ENCODE measurements at regions not wholly inside any gene's neighbourhood (a gene's known extent, or its start where the extent isn't known, plus 50 kb on each side); places are given as distances from the start of the nearest gene placed in this dataset.
"Not testable (repeated sequence)": the region's sequence is repeated elsewhere in the genome, so short reads cannot be mapped to it uniquely, and the experiment has no call there.

GRCh38 chr15:81828135-81828534 lies 217.7 kb downstream of the MEX3B start:
- intact Hi-C loops (cut with micrococcal nuclease) = no loop called here
- Mint-ChIP-seq H3K36me3 (ENCODE audit: low read depth) (no peaks in the 10 kb centered on the region), H3K27me3 (no peaks in the 10 kb centered on the region), H3K9me3 (no peaks in the 10 kb centered on the region), H3K27ac (no peak overlapping the region), H3K4me3 (no peak overlapping the region), H3K4me1 (ENCODE audit: low read depth) (no peaks in the 10 kb centered on the region)

GRCh38 chr15:81825136-81825535 lies 220.7 kb downstream of the MEX3B start:
- no peaks in the 10 kb centered on the region for H3K27me3 Mint-ChIP-seq
- H3K36me3 Mint-ChIP-seq (ENCODE audit: low read depth) = no peaks in the 10 kb centered on the region
- H3K4me3 Mint-ChIP-seq = no peak overlapping the region
- H3K27ac Mint-ChIP-seq = no peak overlapping the region
- intact Hi-C loops (cut with micrococcal nuclease) = no loop called here
- no peaks in the 10 kb centered on the region for H3K4me1 Mint-ChIP-seq (ENCODE audit: low read depth)
- no peaks in the 10 kb centered on the region for H3K9me3 Mint-ChIP-seq

DNA sequence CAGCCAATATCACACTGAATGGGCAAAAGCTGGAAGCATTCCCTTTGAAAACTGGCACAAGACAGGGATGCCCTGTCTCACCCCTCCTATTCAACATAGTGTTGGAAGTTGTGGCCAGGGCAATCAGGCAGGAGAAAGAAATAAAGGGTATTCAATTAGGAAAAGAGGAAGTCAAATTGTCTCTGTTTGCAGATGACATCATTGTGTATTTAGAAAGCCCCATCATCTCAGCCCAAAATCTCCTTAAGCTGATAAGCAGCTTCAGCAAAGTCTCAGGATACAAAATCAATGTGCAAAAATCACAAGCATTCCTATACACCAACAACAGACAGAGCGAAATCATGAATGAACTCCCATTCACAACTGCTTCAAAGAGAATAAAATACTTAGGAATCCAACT lies 223.2 kb downstream of the MEX3B start:
- H3K27me3 Mint-ChIP-seq; H3K9me3 Mint-ChIP-seq; H3K4me3 Mint-ChIP-seq; H3K27ac Mint-ChIP-seq; H3K4me1 Mint-ChIP-seq (ENCODE audit: low read depth); H3K36me3 Mint-ChIP-seq (ENCODE audit: low read depth); intact Hi-C loops (cut with micrococcal nuclease): not testable (repeated sequence)

DNA sequence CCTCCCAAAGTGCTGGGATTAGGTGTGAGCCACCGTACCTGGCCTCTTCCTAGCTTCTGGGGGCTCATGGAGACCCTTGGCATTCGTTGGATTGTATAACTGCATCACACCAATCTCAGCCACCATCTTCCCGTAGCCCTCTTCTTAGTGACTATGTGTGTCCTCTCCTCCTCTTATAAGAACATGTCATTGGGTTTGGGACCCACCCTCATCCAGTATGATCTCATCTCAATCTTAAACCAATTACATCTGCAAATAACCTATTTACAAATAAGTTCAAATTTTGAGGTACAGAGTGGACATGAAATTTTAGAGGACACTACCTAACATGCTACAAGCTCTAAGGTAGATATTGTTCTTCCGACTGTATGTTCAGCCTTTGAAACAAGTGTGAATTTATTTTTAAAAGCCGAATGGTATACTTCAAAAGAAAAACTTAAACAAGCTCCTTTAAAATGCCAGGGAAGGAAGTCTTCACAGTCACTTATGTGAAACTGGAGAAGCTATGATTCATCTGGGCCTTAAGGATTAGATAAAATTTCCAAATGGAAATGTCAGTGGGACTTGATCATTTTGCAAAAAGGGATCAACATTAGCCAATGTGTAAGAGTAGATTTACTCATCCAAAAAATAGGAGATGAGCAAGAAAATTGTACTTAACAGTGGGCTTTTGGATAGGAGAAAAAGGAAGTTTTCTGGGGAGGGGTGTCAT lies 225.7 kb downstream of the MEX3B start:
- H3K4me3 Mint-ChIP-seq = no peak overlapping the region
- no peak overlapping the region for H3K27ac Mint-ChIP-seq
- H3K9me3 Mint-ChIP-seq = no peaks in the 10 kb centered on the region
- H3K4me1 Mint-ChIP-seq (ENCODE audit: low read depth) = no peaks in the 10 kb centered on the region
- no peaks in the 10 kb centered on the region for H3K27me3 Mint-ChIP-seq
- no peaks in the 10 kb centered on the region for H3K36me3 Mint-ChIP-seq (ENCODE audit: low read depth)
- intact Hi-C loops (cut with micrococcal nuclease) = no loop called here

DNA sequence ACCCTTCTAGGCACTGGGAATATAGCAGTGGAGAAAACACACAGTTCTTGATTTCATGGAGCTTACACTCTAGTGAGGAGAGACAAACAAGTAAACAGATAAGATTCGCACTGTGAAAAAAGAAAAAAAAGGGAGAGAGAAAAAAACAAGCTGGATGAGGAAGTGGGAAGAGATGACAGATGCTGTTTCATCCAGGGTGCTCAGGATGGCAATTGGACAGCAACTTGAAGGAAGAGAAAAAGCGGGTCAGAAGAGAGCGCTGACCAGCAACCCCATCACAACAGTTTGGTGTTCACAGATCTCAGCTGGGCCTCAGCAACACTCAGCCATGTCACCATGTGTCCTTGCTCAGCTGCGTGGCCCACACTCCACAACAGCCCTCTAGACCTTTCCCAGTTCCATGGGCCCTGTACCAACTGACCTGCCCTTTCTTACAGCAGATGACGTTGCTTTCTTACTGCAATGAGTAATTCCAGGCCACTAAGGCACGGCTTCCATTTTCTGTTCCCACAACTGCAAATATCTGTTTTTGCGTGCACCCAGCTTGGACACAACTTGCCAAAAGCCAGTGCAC lies 230.8 kb downstream of the MEX3B start:
- Mint-ChIP-seq H3K27me3 (no peaks in the 10 kb centered on the region), H3K4me3 (no peak overlapping the region), H3K4me1 (ENCODE audit: low read depth) (no peaks in the 10 kb centered on the region), H3K36me3 (ENCODE audit: low read depth) (no peaks in the 10 kb centered on the region), H3K9me3 (no peaks in the 10 kb centered on the region), H3K27ac (no peak overlapping the region)
- intact Hi-C loops (cut with micrococcal nuclease) = no loop called here

- intact Hi-C loops (cut with micrococcal nuclease) = no loop called here
- Mint-ChIP-seq H3K36me3 (ENCODE audit: low read depth) (no peaks in the 10 kb centered on the region), H3K27ac (no peak overlapping the region), H3K27me3 (no peaks in the 10 kb centered on the region), H3K4me3 (no peak overlapping the region), H3K4me1 (ENCODE audit: low read depth) (no peaks in the 10 kb centered on the region), H3K9me3 (no peaks in the 10 kb centered on the region)
These were observed 232.6 kb downstream of the MEX3B start for GRCh38 chr15:81813215-81813614.

GRCh38 chr15:81812456-81812855 lies 233.4 kb downstream of the MEX3B start:
- H3K27me3 Mint-ChIP-seq = no peaks in the 10 kb centered on the region
- intact Hi-C loops (cut with micrococcal nuclease) = no loop called here
- H3K4me3 Mint-ChIP-seq = no peak overlapping the region
- no peaks in the 10 kb centered on the region for H3K4me1 Mint-ChIP-seq (ENCODE audit: low read depth)
- H3K27ac Mint-ChIP-seq = no peak overlapping the region
- H3K9me3 Mint-ChIP-seq = no peaks in the 10 kb centered on the region
- no peaks in the 10 kb centered on the region for H3K36me3 Mint-ChIP-seq (ENCODE audit: low read depth)

GRCh38 chr15:81811736-81812135 lies 234.1 kb downstream of the MEX3B start:
- no peaks in the 10 kb centered on the region for H3K9me3 Mint-ChIP-seq
- intact Hi-C loops (cut with micrococcal nuclease) = no loop called here
- H3K27ac Mint-ChIP-seq = no peak overlapping the region
- no peaks in the 10 kb centered on the region for H3K4me1 Mint-ChIP-seq (ENCODE audit: low read depth)
- no peaks in the 10 kb centered on the region for H3K27me3 Mint-ChIP-seq
- no peak overlapping the region for H3K4me3 Mint-ChIP-seq
- no peaks in the 10 kb centered on the region for H3K36me3 Mint-ChIP-seq (ENCODE audit: low read depth)

GRCh38 chr15:81809543-81809942 lies 236.3 kb downstream of the MEX3B start:
- Mint-ChIP-seq H3K27ac (no peak overlapping the region), H3K4me3 (no peak overlapping the region), H3K27me3 (no peaks in the 10 kb centered on the region), H3K36me3 (ENCODE audit: low read depth) (no peaks in the 10 kb centered on the region), H3K9me3 (no peaks in the 10 kb centered on the region), H3K4me1 (ENCODE audit: low read depth) (no peaks in the 10 kb centered on the region)
- intact Hi-C loops (cut with micrococcal nuclease) = no loop called here

DNA sequence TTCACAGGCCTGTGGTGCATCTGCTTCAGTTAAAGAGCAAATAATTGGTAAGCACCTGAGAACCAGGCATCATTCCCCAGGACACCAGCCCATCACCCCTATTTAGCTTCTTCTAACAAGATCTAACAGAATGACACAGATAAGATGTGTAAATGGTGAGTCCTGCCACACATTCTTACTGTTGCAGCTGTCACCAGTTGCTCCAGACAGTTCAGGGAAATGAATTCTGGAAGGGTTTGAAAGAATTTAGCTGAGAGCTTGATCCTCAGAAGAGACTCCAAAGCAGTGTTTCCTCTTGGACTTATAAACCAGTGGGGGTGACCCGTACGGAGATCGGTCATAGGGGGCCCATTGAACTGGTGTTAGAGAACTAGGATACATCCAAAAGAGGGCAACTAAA lies 238.0 kb downstream of the MEX3B start:
- H3K27me3 Mint-ChIP-seq = no peaks in the 10 kb centered on the region
- H3K36me3 Mint-ChIP-seq (ENCODE audit: low read depth) = no peaks in the 10 kb centered on the region
- H3K4me1 Mint-ChIP-seq (ENCODE audit: low read depth) = no peaks in the 10 kb centered on the region
- H3K27ac Mint-ChIP-seq = no peak overlapping the region
- no peak overlapping the region for H3K4me3 Mint-ChIP-seq
- intact Hi-C loops (cut with micrococcal nuclease) = no loop called here
- no peaks in the 10 kb centered on the region for H3K9me3 Mint-ChIP-seq

DNA sequence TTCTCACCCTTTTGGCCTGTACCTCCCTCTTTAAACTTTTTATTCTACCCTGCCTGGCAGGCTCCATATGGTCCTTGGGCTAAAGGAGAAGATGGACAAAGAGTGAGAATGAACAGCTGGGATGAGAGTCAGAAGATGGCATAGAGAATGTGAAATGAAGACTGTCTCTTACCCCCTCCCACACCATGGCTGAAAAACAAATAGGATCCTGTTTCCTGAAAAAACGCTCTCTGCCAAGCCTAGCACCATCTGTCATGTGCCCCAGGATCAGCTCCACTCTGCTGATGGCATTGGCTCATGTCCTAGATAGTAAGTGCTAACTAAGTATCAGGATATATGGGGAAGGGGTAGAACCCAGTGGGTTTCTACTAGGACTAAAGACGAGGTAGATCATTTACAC lies 238.6 kb downstream of the MEX3B start:
- H3K36me3 Mint-ChIP-seq (ENCODE audit: low read depth) = no peaks in the 10 kb centered on the region
- no peaks in the 10 kb centered on the region for H3K27me3 Mint-ChIP-seq
- no peak overlapping the region for H3K27ac Mint-ChIP-seq
- no peaks in the 10 kb centered on the region for H3K9me3 Mint-ChIP-seq
- intact Hi-C loops (cut with micrococcal nuclease) = no loop called here
- H3K4me1 Mint-ChIP-seq (ENCODE audit: low read depth) = no peaks in the 10 kb centered on the region
- no peak overlapping the region for H3K4me3 Mint-ChIP-seq

GRCh38 chr15:81795899-81796298 lies 249.9 kb downstream of the MEX3B start:
- Mint-ChIP-seq H3K9me3 (no peaks in the 10 kb centered on the region), H3K4me1 (ENCODE audit: low read depth) (no peaks in the 10 kb centered on the region), H3K27me3 (no peaks in the 10 kb centered on the region), H3K36me3 (ENCODE audit: low read depth) (no peaks in the 10 kb centered on the region), H3K27ac (no peak overlapping the region), H3K4me3 (no peak overlapping the region)
- intact Hi-C loops (cut with micrococcal nuclease) = no loop called here

DNA sequence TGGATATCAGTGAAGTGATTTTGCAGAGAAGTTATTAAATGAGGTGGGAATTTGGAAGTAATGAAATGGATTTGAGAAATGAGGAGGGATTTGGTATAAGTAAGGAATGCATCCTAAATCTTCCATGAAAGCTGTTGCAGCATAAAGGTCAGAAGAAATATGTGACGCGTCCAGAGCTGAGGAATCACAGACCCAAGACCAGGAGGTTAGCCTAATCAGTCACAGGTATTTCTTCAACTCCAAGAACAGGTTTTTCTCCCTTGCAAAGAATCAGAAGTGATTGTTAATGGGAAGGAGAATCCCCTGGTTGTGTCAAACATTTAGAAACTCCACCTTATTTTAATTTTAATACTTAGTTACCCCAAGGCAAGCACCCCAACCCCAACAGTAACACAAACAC lies 253.2 kb downstream of the MEX3B start:
- no peaks in the 10 kb centered on the region for H3K27me3 Mint-ChIP-seq
- H3K4me3 Mint-ChIP-seq = no peak overlapping the region
- intact Hi-C loops (cut with micrococcal nuclease) = no loop called here
- H3K4me1 Mint-ChIP-seq (ENCODE audit: low read depth) = no peaks in the 10 kb centered on the region
- H3K36me3 Mint-ChIP-seq (ENCODE audit: low read depth) = no peaks in the 10 kb centered on the region
- no peak overlapping the region for H3K27ac Mint-ChIP-seq
- H3K9me3 Mint-ChIP-seq = no peaks in the 10 kb centered on the region

GRCh38 chr15:81791322-81791721 lies 254.5 kb downstream of the MEX3B start:
- H3K4me3 Mint-ChIP-seq; H3K27ac Mint-ChIP-seq; H3K36me3 Mint-ChIP-seq (ENCODE audit: low read depth); intact Hi-C loops (cut with micrococcal nuclease); H3K9me3 Mint-ChIP-seq; H3K27me3 Mint-ChIP-seq; H3K4me1 Mint-ChIP-seq (ENCODE audit: low read depth): not testable (repeated sequence)

- Mint-ChIP-seq H3K36me3 (ENCODE audit: low read depth) (no peaks in the 10 kb centered on the region), H3K4me3 (no peak overlapping the region), H3K4me1 (ENCODE audit: low read depth) (no peaks in the 10 kb centered on the region), H3K9me3 (no peaks in the 10 kb centered on the region), H3K27ac (no peak overlapping the region), H3K27me3 (no peaks in the 10 kb centered on the region)
- intact Hi-C loops (cut with micrococcal nuclease) = no loop called here
These were observed 256.4 kb downstream of the MEX3B start for GRCh38 chr15:81789403-81789802.

Measured in dendritic cell treated with granulocyte-macrophage colony-stimulating factor and Interleukin-4, amounts not matched to agents 40 ng/mL and 50 ng/mL, for 4 days (primary cell).